Stimulated activated CD4-positive, alpha-beta T cell treated with anti-CD3 and anti-CD28 coated beads, Interleukin-1b, Interleukin-23, amount 100 ng/mL, for 4 hours (primary cell): ENCODE measurements at regions not wholly inside any gene's neighbourhood (a gene's known extent, or its start where the extent isn't known, plus 50 kb on each side); places are given as distances from the start of the nearest gene placed in this dataset.
"Not testable (repeated sequence)": the region's sequence is repeated elsewhere in the genome, so short reads cannot be mapped to it uniquely, and the experiment has no call there.

Experiments used
- DNase-seq, 2 donors: peaks; one replicate each; pipeline ENCODE4 v3.0.0-alpha.2; 2020; ENCODE audit warnings: low read depth in 2 of 2

GRCh38 chr2:238750212-238750904 is 97.5 kb upstream of the TWIST2 start:
- no peak for DNase-seq

- DNase-seq = no peak
These were observed 93.6 kb upstream of the TWIST2 start for GRCh38 chr2:238754259-238754658.

GRCh38 chr2:238761868-238762267 is 86.0 kb upstream of the TWIST2 start:
- DNase-seq = no peak

- DNase-seq = no peak
These were observed 84.4 kb upstream of the TWIST2 start for GRCh38 chr2:238763471-238763995.

- DNase-seq = no peak
These were observed 82.3 kb upstream of the TWIST2 start for GRCh38 chr2:238765590-238765989.

- no peak for DNase-seq
These were observed 76.7 kb upstream of the TWIST2 start for GRCh38 chr2:238771218-238771617.

GRCh38 chr2:238771639-238772038 is 76.2 kb upstream of the TWIST2 start:
- no peak for DNase-seq

- DNase-seq = no peak
These were observed 75.1 kb upstream of the TWIST2 start for GRCh38 chr2:238772635-238773297.

- no peak for DNase-seq
These were observed 74.4 kb upstream of the TWIST2 start for GRCh38 chr2:238773472-238773871.

- DNase-seq = no peak
These were observed 73.8 kb upstream of the TWIST2 start for GRCh38 chr2:238774071-238774470.

- no peak for DNase-seq
These were observed 72.8 kb upstream of the TWIST2 start for GRCh38 chr2:238774980-238775509.

GRCh38 chr2:238775591-238775990 is 72.3 kb upstream of the TWIST2 start:
- no peak for DNase-seq

GRCh38 chr2:238776003-238776760 is 71.7 kb upstream of the TWIST2 start:
- DNase-seq = no peak

GRCh38 chr2:238776761-238777046 is 71.2 kb upstream of the TWIST2 start:
- not testable (repeated sequence) for DNase-seq

GRCh38 chr2:238777369-238778067 is 70.4 kb upstream of the TWIST2 start:
- no peak for DNase-seq

- DNase-seq = peak; percentile 31 to 44
These were observed 63.0 kb upstream of the TWIST2 start for GRCh38 chr2:238784671-238785527.

GRCh38 chr2:238785528-238785860 is 62.4 kb upstream of the TWIST2 start:
- no peak for DNase-seq

GRCh38 chr2:238786379-238786778 is 61.5 kb upstream of the TWIST2 start:
- no peak for DNase-seq

- no peak for DNase-seq
These were observed 60.9 kb upstream of the TWIST2 start for GRCh38 chr2:238786792-238787490.

- no peak for DNase-seq
These were observed 60.4 kb upstream of the TWIST2 start for GRCh38 chr2:238787501-238787900.
